Mesothelial cell of epicardium (in vitro differentiated cells): ENCODE measurements at regions not wholly inside any gene's neighbourhood (a gene's known extent, or its start where the extent isn't known, plus 50 kb on each side); places are given as distances from the start of the nearest gene placed in this dataset.

Source experiments
- DNase-seq, 2 experiments: peaks; one replicate each; pipeline ENCODE4 v3.0.0; 2021; ENCODE audit warnings: low spot score in 2 of 2; ENCODE audit not compliant: unreplicated experiment in 2 of 2
- H3K27ac Mint-ChIP-seq: 2 replicates; pipeline ENCODE4 v1.8.0; 2021; ENCODE audit warnings: mixed read lengths
- H3K27me3 Mint-ChIP-seq: 2 replicates; pipeline ENCODE4 v1.8.0; 2021; ENCODE audit warnings: low read depth, mixed read lengths
- H3K36me3 Mint-ChIP-seq: 2 replicates; pipeline ENCODE4 v1.8.0; 2021; ENCODE audit warnings: mixed read lengths
- H3K4me1 Mint-ChIP-seq: 2 replicates; pipeline ENCODE4 v1.8.0; 2021; ENCODE audit warnings: mixed read lengths
- H3K4me3 Mint-ChIP-seq: 2 replicates; pipeline ENCODE4 v1.8.0; 2021; ENCODE audit warnings: mild to moderate bottlenecking, moderate library complexity, mixed read lengths
- H3K9me3 Mint-ChIP-seq: 2 replicates; pipeline ENCODE4 v1.8.0; 2021; ENCODE audit warnings: mixed read lengths
- TF ChIP-seq, protein P1 (sequence below): fragments of 200-600 bp; sonication (generic); IDR thresholded peaks from one replicate; pipeline ENCODE4 v1.5.0; 2021; ENCODE audit warnings: antibody characterized with exemption; ENCODE audit not compliant: unreplicated experiment

DNA sequence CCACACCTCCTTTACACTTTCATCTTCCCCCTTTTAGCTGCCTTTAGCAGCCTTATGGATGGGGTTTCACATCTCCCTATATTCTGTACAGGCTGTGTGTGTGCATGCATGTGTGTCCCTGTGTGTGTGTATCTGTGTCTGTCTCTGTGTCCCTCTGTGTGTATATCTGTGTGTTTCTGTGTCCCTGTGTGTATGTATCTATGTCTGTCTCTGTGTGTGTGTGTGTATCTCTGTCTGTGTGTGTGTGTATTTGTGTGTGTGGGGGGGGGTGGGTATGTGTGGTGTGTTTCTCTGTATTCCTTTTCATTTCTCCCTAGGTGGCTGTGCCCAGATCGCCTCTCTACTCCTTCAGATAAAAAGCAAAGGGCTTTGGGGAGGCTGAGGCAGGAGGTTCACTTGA, 52.2 kb upstream of the CD83 start:
- no peak overlapping the region for H3K4me3 Mint-ChIP-seq
- H3K4me1 Mint-ChIP-seq, result peaks cover 5% of the 10 kb centered on the region
- peaks cover 8% of the 10 kb centered on the region for H3K9me3 Mint-ChIP-seq
- no peak for DNase-seq
- no peak overlapping the region for H3K27ac Mint-ChIP-seq
- no peaks in the 10 kb centered on the region for H3K27me3 Mint-ChIP-seq
- no peaks in the 10 kb centered on the region for H3K36me3 Mint-ChIP-seq
- TF ChIP-seq, protein P1, sequence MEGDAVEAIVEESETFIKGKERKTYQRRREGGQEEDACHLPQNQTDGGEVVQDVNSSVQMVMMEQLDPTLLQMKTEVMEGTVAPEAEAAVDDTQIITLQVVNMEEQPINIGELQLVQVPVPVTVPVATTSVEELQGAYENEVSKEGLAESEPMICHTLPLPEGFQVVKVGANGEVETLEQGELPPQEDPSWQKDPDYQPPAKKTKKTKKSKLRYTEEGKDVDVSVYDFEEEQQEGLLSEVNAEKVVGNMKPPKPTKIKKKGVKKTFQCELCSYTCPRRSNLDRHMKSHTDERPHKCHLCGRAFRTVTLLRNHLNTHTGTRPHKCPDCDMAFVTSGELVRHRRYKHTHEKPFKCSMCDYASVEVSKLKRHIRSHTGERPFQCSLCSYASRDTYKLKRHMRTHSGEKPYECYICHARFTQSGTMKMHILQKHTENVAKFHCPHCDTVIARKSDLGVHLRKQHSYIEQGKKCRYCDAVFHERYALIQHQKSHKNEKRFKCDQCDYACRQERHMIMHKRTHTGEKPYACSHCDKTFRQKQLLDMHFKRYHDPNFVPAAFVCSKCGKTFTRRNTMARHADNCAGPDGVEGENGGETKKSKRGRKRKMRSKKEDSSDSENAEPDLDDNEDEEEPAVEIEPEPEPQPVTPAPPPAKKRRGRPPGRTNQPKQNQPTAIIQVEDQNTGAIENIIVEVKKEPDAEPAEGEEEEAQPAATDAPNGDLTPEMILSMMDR, result no peak

DNA sequence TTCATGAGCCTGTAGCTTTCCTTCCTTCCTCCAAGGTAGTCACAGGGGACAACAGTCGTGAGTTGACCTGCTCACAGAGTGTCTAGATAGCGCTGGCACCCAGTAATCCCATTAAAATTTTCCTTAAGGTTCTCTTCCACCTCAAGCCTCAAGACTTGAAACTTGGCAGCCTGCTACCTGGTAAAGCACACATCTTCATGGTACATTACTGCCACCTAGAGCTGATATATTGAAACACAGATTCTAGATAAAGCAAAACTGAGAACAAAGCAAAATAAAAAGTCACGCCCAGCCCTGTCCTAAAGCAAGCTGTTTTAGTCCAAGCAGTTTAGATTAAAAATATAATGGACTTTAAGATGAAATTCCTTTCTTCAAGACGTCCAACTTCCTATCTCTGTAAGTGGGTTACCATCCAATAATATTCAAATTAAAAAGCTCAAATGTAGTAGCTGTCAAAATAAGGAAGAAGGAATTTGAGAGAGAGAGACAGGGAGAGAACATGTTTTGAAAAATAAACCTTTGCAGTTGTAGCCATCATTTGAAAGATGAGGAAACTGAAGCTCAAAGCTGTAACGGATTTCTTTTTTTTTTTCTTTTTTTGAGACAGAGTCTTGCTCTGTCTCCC, 50.7 kb upstream of the CD83 start:
- Mint-ChIP-seq H3K27ac (peak overlapping the region; percentile 44), H3K27me3 (no peaks in the 10 kb centered on the region), H3K4me1 (peaks cover 5% of the 10 kb centered on the region), H3K36me3 (no peaks in the 10 kb centered on the region), H3K9me3 (peaks cover 8% of the 10 kb centered on the region), H3K4me3 (no peak overlapping the region)
- TF ChIP-seq, protein P1, result peak; percentile 59
- DNase-seq, result no peak

DNA sequence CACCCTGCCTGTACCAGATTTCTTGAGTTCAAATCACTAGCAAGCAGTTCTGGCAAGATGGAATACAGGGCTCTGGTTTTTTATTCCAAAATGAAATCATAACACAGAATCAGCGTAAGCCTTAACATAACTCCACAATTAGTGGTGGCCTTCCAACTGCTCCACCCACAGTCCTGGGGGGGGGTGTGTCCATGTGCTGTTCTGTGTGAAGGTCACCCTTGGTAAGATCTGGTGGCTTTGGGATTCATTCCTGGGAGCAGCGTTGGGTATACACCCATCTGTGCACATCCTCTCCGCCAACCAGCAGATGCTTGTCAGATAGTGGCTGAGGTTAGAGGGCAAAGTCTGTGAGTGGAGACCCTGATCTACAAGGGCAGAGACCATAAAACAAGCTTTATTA, 49.9 kb upstream of the CD83 start:
- Mint-ChIP-seq H3K36me3 (no peaks in the 10 kb centered on the region), H3K27me3 (no peaks in the 10 kb centered on the region), H3K4me1 (peaks cover 5% of the 10 kb centered on the region), H3K27ac (no peak overlapping the region), H3K9me3 (peaks cover under 1% of the 10 kb centered on the region), H3K4me3 (no peak overlapping the region)
- TF ChIP-seq, protein P1, result no peak
- no peak for DNase-seq
